ENCODE measurements at regions not wholly inside any gene's neighbourhood (a gene's known extent, or its start where the extent isn't known, plus 50 kb on each side); places are given as distances from the start of the nearest gene placed in this dataset.

DNA sequence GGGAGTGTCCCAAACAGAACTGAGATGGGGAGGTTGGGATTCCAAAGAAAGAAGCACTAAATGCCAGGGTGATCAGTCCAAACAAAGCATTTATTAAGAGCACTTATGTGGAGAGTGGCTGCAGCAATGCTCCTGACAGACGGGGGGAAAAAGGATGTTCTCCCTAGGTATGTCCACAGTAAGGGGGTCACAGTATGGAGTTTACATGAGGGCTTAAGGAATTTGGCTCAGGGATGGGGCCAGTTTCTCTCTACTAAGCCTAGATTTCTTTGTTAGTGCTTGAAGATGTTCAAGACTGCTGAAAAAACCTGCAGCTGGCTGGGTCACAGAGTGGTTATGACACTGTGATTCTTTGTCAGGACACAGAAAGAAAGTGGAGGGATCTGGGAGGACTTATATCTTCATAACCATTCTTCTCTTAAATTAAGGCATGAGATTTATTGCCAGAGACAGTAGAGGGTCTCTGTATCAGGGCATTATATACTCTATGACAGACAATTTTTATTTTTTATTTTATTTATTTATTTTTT, 1468.0 kb downstream of the C4orf33 start:
- POLR2A ChIA-PET = no interaction called here
- CTCF ChIA-PET = no interaction called here
- TF ChIP-seq, protein P1, sequence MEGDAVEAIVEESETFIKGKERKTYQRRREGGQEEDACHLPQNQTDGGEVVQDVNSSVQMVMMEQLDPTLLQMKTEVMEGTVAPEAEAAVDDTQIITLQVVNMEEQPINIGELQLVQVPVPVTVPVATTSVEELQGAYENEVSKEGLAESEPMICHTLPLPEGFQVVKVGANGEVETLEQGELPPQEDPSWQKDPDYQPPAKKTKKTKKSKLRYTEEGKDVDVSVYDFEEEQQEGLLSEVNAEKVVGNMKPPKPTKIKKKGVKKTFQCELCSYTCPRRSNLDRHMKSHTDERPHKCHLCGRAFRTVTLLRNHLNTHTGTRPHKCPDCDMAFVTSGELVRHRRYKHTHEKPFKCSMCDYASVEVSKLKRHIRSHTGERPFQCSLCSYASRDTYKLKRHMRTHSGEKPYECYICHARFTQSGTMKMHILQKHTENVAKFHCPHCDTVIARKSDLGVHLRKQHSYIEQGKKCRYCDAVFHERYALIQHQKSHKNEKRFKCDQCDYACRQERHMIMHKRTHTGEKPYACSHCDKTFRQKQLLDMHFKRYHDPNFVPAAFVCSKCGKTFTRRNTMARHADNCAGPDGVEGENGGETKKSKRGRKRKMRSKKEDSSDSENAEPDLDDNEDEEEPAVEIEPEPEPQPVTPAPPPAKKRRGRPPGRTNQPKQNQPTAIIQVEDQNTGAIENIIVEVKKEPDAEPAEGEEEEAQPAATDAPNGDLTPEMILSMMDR (IDR thresholded peaks at IDR 0.05; ENCODE audit: control extremely low read depth, extremely low read depth, low read depth, missing control alignments) = no peak
- DNase-seq (ENCODE audit: extremely low spot score) = no peak

DNA sequence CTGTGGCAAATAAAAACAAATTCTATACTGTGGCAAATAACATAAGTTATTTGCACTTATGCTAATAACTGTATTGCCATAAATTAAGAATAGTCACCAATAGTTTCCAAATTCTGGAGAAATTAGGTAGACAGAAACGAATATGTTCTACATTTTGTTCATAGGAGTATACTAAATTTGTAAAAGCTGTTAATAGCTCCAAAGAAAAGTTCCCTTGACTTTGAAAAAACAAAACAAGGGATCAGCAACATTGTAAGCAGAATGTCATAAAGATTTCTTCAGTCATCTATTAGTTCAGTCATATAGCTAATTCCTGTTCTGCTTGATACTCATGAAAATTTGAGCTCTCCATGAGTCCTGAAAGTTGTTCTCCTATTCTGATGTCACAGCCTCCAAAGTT, 1472.8 kb downstream of the C4orf33 start:
- ChIA-PET POLR2A (no interaction called here), CTCF (no interaction called here)
- TF ChIP-seq, protein P1 (IDR thresholded peaks at IDR 0.05; ENCODE audit: control extremely low read depth, extremely low read depth, low read depth, missing control alignments) = no peak
- no peak for DNase-seq (ENCODE audit: extremely low spot score)

DNA sequence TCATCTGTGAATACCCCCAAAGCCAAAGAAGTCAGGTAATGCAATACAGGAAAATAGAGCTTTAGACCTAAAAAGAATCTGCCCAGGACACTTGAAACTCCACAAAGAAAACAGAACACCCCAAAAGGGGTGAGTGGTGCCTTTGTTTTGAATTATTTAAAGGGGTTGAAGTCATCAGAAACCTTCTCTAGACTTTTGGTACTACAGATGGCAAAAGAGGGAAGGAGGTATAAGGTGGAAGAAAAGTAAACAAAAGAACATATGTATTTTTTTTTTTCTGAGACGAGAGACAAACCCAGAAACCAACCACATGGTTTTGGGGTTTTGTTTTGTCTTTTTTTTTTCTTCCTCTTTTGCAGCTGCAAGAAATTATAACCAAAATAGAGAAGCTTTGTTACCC, 1477.8 kb downstream of the C4orf33 start:
- TF ChIP-seq, protein P1 (IDR thresholded peaks at IDR 0.05; ENCODE audit: control extremely low read depth, extremely low read depth, low read depth, missing control alignments) = no peak
- ChIA-PET CTCF (interaction anchor here (1.1 kb wide), 1 partner anchor 14 kb away, joined by 3 read pairs; no protein-coding TSS in a partner anchor), POLR2A (no interaction called here)
- DNase-seq (ENCODE audit: extremely low spot score) = no peak

DNA sequence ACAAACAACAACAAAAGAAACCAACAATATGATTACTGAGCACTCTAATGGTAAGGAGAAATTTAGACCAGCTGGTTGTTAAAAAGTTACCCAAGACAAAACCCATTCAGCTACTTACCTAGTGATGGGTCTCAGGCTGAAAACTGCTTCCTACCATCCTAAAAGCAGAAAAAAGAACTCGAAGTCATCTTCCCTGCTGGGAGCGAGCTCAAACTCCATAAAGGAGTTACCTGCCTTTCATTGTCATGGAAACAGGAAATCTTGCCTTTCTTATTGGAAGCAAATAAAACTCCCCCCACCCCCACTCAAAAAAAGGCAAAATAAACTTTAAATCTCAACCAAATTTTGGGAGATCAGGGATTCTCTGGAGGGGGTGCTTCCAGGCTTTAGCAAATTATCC, 1478.3 kb downstream of the C4orf33 start:
- TF ChIP-seq, protein P1 (IDR thresholded peaks at IDR 0.05; ENCODE audit: control extremely low read depth, extremely low read depth, low read depth, missing control alignments) = no peak
- CTCF ChIA-PET = interaction anchor here (1.1 kb wide), 1 partner anchor 15 kb away, joined by 3 read pairs; no protein-coding TSS in a partner anchor
- DNase-seq (ENCODE audit: extremely low spot score) = no peak
- POLR2A ChIA-PET = no interaction called here

DNA sequence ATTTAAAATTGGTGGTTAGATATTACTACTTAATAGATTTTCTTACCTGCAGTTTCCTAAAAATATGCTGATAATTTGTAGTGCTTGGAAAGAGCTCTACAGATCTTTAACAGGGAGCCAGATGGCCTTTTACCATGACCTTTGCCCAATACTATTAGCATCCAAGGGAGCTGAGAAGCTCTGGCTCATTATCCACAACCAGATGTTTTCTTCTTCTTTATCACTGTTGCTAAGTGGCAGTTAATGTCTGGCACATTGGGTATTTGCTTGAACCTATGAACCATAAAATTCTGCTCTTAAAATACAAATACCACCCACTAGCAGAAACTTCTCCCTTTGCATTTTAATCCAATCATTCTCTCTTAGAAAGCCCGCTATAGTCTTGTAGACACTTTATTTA, 1480.3 kb downstream of the C4orf33 start:
- no peak for DNase-seq (ENCODE audit: extremely low spot score)
- TF ChIP-seq, protein P1 (IDR thresholded peaks at IDR 0.05; ENCODE audit: control extremely low read depth, extremely low read depth, low read depth, missing control alignments) = no peak
- POLR2A ChIA-PET = no interaction called here
- CTCF ChIA-PET = no interaction called here

DNA sequence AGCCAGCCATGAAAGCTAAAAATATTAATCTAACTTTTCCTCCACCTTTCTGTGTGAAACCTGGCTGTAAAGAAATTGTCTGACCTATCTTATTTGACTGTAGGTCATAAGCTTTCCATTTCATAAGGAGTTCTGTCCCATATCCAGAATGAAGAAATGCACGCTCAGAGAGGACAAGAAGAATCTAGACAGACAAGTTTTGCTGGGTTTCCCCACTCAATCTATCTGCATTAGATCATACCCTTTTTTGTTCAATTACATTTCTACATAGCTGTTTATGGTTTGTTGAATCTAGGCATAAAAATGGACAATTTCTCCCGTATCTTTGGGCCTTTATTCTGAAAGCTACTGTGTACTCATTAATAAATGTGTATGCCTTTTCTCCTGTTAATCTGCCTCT, 1495.1 kb downstream of the C4orf33 start:
- ChIA-PET CTCF (interaction anchor here (1.3 to 1.7 kb wide), 3 partner anchors 10 to 16 kb away, joined by 3 to 5 read pairs (median 3); no protein-coding TSS in a partner anchor), POLR2A (no interaction called here)
- TF ChIP-seq, protein P1 (IDR thresholded peaks at IDR 0.05; ENCODE audit: control extremely low read depth, extremely low read depth, low read depth, missing control alignments) = no peak
- no peak for DNase-seq (ENCODE audit: extremely low spot score)

Measured in GM10248 (cell line).